Activated T-helper 9 cell treated with anti-CD3 and anti-CD28 coated beads, Interleukin-2, amount 50 U/mL, for 16 hours (primary cell): ENCODE measurements at regions not wholly inside any gene's neighbourhood (a gene's known extent, or its start where the extent isn't known, plus 50 kb on each side); places are given as distances from the start of the nearest gene placed in this dataset.

ENCODE experiments used
- DNase-seq: peaks from one replicate; pipeline ENCODE4 v3.0.0-alpha.2; 2020; ENCODE audit warnings: low read depth

GRCh38 chr9:79015951-79016350 is 555.8 kb upstream of the TLE4 start:
- no peak for DNase-seq

GRCh38 chr9:79020276-79020675 is 551.5 kb upstream of the TLE4 start:
- DNase-seq: no peak

GRCh38 chr9:79021084-79021483 is 550.7 kb upstream of the TLE4 start:
- no peak for DNase-seq

GRCh38 chr9:79023134-79023580 is 548.6 kb upstream of the TLE4 start:
- no peak for DNase-seq

GRCh38 chr9:79026316-79026715 is 545.4 kb upstream of the TLE4 start:
- DNase-seq: no peak

- DNase-seq: no peak
Observed at GRCh38 chr9:79028101-79028500, 543.7 kb upstream of the TLE4 start.

- DNase-seq: no peak
Observed at GRCh38 chr9:79034583-79034982, 537.2 kb upstream of the TLE4 start.

- no peak for DNase-seq
Observed at GRCh38 chr9:79037338-79037737, 534.4 kb upstream of the TLE4 start.

GRCh38 chr9:79040671-79041070 is 531.1 kb upstream of the TLE4 start:
- no peak for DNase-seq

- no peak for DNase-seq
Observed at GRCh38 chr9:79041266-79041665, 530.5 kb upstream of the TLE4 start.

GRCh38 chr9:79043916-79044315 is 527.8 kb upstream of the TLE4 start:
- no peak for DNase-seq

GRCh38 chr9:79046401-79046800 is 525.4 kb upstream of the TLE4 start:
- no peak for DNase-seq

- DNase-seq: no peak
Observed at GRCh38 chr9:79049371-79049770, 522.4 kb upstream of the TLE4 start.

GRCh38 chr9:79053598-79053997 is 518.2 kb upstream of the TLE4 start:
- no peak for DNase-seq

GRCh38 chr9:79054500-79054899 is 517.3 kb upstream of the TLE4 start:
- no peak for DNase-seq

GRCh38 chr9:79056041-79056440 is 515.7 kb upstream of the TLE4 start:
- DNase-seq: no peak

GRCh38 chr9:79057576-79057975 is 514.2 kb upstream of the TLE4 start:
- DNase-seq: no peak

- no peak for DNase-seq
Observed at GRCh38 chr9:79060766-79061165, 511.0 kb upstream of the TLE4 start.

- no peak for DNase-seq
Observed at GRCh38 chr9:79061752-79062616, 509.8 kb upstream of the TLE4 start.

GRCh38 chr9:79073201-79073600 is 498.6 kb upstream of the TLE4 start:
- no peak for DNase-seq

GRCh38 chr9:79080536-79080935 is 491.2 kb upstream of the TLE4 start:
- no peak for DNase-seq

GRCh38 chr9:79083621-79084020 is 488.1 kb upstream of the TLE4 start:
- DNase-seq: no peak

GRCh38 chr9:79087133-79087532 is 484.6 kb upstream of the TLE4 start:
- no peak for DNase-seq

GRCh38 chr9:79089054-79089560 is 482.7 kb upstream of the TLE4 start:
- no peak for DNase-seq
